Fibroblast of lung (primary cell): ENCODE measurements at regions not wholly inside any gene's neighbourhood (a gene's known extent, or its start where the extent isn't known, plus 50 kb on each side); places are given as distances from the start of the nearest gene placed in this dataset.

Experiments used
- EZH2 ChIP-seq: IDR thresholded peaks from 2 replicates; pipeline ENCODE4 v1.5.1; 2012; ENCODE audit warnings: low read length, control low read depth, mild to moderate bottlenecking; ENCODE audit errors: missing control alignments
- TF ChIP-seq, protein P1 (sequence below), 2 donors: IDR thresholded peaks in 1 of 2; conservative IDR thresholded peaks in 1 of 2; 1 replicate in 1 of 2; 2 replicates in 1 of 2; pipeline ENCODE4 v1.5.1; 2011 to 2012; ENCODE audit warnings: low read length in 2 of 2, control low read depth in 1 of 2, inconsistent platforms in 1 of 2, low read depth in 1 of 2, mild to moderate bottlenecking in 1 of 2

DNA sequence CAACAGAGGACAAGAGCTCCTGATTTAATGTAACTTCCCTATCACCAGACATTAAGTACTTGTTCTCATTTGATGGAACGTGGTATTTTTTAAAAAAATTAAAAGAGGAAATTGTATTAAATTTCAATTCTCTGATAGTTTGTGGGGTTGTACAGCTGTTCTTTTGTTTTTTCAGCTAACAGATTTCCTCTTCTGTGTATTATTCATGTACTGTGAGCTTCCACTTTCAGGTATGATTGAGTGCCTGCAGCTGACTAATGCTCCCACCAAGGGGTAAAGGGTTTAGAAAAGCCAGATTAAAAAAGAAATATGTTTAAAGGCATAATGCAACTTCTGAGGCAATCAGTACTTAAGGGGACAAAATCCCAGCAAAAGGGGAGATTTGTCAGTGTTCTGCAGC lies 117.7 kb upstream of the ACTBL2 start:
- TF ChIP-seq, protein P1, sequence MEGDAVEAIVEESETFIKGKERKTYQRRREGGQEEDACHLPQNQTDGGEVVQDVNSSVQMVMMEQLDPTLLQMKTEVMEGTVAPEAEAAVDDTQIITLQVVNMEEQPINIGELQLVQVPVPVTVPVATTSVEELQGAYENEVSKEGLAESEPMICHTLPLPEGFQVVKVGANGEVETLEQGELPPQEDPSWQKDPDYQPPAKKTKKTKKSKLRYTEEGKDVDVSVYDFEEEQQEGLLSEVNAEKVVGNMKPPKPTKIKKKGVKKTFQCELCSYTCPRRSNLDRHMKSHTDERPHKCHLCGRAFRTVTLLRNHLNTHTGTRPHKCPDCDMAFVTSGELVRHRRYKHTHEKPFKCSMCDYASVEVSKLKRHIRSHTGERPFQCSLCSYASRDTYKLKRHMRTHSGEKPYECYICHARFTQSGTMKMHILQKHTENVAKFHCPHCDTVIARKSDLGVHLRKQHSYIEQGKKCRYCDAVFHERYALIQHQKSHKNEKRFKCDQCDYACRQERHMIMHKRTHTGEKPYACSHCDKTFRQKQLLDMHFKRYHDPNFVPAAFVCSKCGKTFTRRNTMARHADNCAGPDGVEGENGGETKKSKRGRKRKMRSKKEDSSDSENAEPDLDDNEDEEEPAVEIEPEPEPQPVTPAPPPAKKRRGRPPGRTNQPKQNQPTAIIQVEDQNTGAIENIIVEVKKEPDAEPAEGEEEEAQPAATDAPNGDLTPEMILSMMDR (conservative IDR thresholded peaks at IDR 0.05 in 1 of 2, IDR thresholded peaks at IDR 0.05 in 1 of 2; ENCODE audit: low read depth in 1 of 2, low read length in 2 of 2), result no peak
- TF ChIP-seq EZH2, result no peak
